Activated CD4-positive, alpha-beta T cell treated with anti-CD3 and anti-CD28 coated beads, Interleukin-2, amount 10 ng/mL, durations not matched to agents 7 days and 5 days (primary cell): ENCODE measurements at regions not wholly inside any gene's neighbourhood (a gene's known extent, or its start where the extent isn't known, plus 50 kb on each side); places are given as distances from the start of the nearest gene placed in this dataset.

Experiments
- CTCF ChIA-PET: fragments of 350-600 bp; sonication (Branson Sonifier 250); formaldehyde crosslinking; loops from one replicate; lab custom pipeline; 2021; ENCODE audit warnings: antibody characterized with exemption; lab: Charles Lee
- POLR2A ChIA-PET: fragments of 350-600 bp; sonication (Branson Sonifier 250); formaldehyde crosslinking; loops from one replicate; lab custom pipeline; 2021; ENCODE audit warnings: antibody characterized with exemption; lab: Charles Lee
- DNase-seq: peaks from one replicate; pipeline ENCODE4 v3.0.0-alpha.2; 2020
- H3K27ac Mint-ChIP-seq: one replicate; pipeline ENCODE4 v1.8.0; 2021; ENCODE audit warnings: mild to moderate bottlenecking, moderate library complexity, mixed read lengths
- H3K27me3 Mint-ChIP-seq: one replicate; pipeline ENCODE4 v1.8.0; 2021; ENCODE audit warnings: mixed read lengths
- H3K36me3 Mint-ChIP-seq: one replicate; pipeline ENCODE4 v1.8.0; 2021; ENCODE audit warnings: low read depth, mixed read lengths
- H3K4me1 Mint-ChIP-seq: one replicate; pipeline ENCODE4 v1.8.0; 2021; ENCODE audit warnings: mixed read lengths
- H3K4me3 Mint-ChIP-seq: one replicate; pipeline ENCODE4 v1.8.0; 2021; ENCODE audit warnings: mild to moderate bottlenecking, moderate library complexity, mixed read lengths
- H3K9me3 Mint-ChIP-seq: one replicate; pipeline ENCODE4 v1.8.0; 2021; ENCODE audit warnings: mixed read lengths

DNA sequence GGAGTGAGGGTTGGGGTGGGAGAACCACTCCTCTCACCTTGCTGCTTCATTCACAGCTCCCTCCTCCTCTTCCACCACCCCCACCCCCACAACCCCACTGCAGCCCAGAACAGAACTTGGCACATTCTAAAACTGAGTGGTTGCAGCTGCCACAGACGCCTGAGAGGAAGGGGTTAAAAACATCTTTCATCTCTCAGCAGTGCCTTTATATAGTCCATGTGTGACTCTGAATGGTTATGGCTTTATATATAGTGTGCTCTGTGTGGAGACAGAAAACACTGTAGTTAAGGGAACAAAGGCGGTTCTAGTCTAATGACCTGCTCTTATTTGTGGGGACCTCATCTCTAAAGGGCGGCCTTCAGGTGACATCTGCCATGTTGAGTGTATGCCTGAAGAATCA, 144.8 kb downstream of the BCOR start:
- H3K4me1 Mint-ChIP-seq = peaks cover 18% of the 10 kb centered on the region
- H3K36me3 Mint-ChIP-seq = no peaks in the 10 kb centered on the region
- no peak overlapping the region for H3K4me3 Mint-ChIP-seq
- POLR2A ChIA-PET = no interaction called here
- no peak overlapping the region for H3K27ac Mint-ChIP-seq
- DNase-seq = no peak
- no peaks in the 10 kb centered on the region for H3K27me3 Mint-ChIP-seq
- CTCF ChIA-PET = no interaction called here
- H3K9me3 Mint-ChIP-seq = no peaks in the 10 kb centered on the region

- Mint-ChIP-seq H3K27me3 (no peaks in the 10 kb centered on the region), H3K4me1 (peaks cover 13% of the 10 kb centered on the region), H3K9me3 (no peaks in the 10 kb centered on the region), H3K4me3 (no peak overlapping the region), H3K36me3 (no peaks in the 10 kb centered on the region), H3K27ac (no peak overlapping the region)
- ChIA-PET CTCF (interaction anchor here (1.4 kb wide), 1 partner anchor 8 kb away, joined by 6 read pairs; no protein-coding TSS in a partner anchor), POLR2A (no interaction called here)
- no peak for DNase-seq
Measured at GRCh38 chrX:39953879-39954278, 143.9 kb downstream of the BCOR start.

DNA sequence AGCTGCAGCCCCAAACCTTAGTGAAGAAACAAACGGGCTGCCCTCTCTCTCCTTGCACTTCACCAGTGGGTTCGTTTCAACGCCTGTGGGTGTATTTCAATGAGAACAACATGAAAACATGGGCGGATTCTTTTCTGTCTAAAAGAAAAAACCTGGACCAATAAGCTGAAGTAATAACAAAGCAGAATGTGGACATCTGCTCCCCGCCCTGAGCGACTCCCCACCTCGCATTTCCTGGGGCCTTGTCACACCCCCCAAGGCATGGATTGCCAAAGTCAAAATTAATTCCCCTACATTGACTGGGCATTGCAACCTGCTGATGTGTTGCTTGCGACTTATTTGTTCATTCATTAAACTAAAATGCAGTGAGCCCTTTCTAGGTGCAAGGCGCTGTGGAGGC, 142.9 kb downstream of the BCOR start:
- Mint-ChIP-seq H3K4me3 (no peak overlapping the region), H3K4me1 (peaks cover 13% of the 10 kb centered on the region), H3K27ac (no peak overlapping the region), H3K9me3 (no peaks in the 10 kb centered on the region), H3K27me3 (no peaks in the 10 kb centered on the region), H3K36me3 (no peaks in the 10 kb centered on the region)
- no peak for DNase-seq
- ChIA-PET CTCF (interaction anchor here (0.8 to 1.4 kb wide), 2 partner anchors 9 to 39 kb away, joined by 6 read pairs; no protein-coding TSS in a partner anchor), POLR2A (no interaction called here)

DNA sequence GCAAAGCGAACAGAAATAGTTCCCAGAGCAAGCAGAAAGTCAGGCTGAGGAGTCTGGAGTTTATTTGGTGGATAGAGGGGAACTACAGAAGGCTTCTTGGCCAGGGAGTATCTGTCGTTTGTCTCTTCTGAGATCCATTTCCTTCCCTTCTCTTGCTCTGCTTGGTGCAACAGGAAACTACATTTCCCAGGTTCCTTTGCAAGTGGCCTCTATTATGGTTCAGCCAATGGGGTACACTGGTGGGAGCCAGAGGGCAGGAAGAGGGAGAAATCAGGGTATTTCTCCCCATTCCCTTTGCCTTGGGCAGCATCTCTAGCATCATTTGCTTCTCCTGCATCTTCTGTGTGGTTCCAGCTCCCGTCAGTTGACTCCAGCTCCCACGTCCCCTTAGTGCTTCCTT, 142.1 kb downstream of the BCOR start:
- DNase-seq = no peak
- ChIA-PET POLR2A (no interaction called here), CTCF (no interaction called here)
- Mint-ChIP-seq H3K27me3 (no peaks in the 10 kb centered on the region), H3K27ac (no peak overlapping the region), H3K4me3 (no peak overlapping the region), H3K4me1 (peaks cover 13% of the 10 kb centered on the region), H3K9me3 (no peaks in the 10 kb centered on the region), H3K36me3 (no peaks in the 10 kb centered on the region)

DNA sequence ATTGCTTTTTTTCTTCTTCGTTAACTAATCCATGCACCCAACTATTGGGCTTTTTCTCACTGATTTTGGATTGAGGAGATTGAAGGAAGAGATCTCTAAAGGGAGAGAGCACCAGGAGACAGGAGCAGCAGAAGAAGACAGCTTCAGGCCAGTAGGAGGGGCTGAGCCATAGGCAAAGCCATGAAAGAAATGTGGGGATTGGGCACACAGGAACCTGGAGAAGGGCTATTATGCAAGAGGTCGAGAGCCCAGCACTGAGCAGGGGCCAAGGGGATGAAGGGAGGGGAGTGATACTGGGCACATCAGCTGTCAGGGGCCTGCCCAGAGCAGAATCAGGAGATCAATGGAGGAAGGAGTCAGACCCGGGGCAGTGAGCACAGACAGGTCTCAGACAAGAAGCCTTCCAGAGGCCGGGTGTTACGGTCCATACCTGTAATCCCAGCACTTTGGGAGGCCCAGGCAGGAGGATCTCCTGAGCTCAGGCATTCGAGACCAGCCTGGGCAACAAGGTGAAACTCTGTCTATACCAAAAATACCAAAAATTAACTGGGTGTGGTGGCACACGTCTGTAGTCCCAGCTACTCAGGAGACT, 140.9 kb downstream of the BCOR start:
- H3K27ac Mint-ChIP-seq = no peak overlapping the region
- no peaks in the 10 kb centered on the region for H3K36me3 Mint-ChIP-seq
- H3K4me1 Mint-ChIP-seq = peaks cover 13% of the 10 kb centered on the region
- no peaks in the 10 kb centered on the region for H3K27me3 Mint-ChIP-seq
- H3K9me3 Mint-ChIP-seq = no peaks in the 10 kb centered on the region
- ChIA-PET CTCF (interaction anchor here (0.6 to 1.5 kb wide), 4 partner anchors 7 to 31 kb away, joined by 3 to 4 read pairs (median 3); no protein-coding TSS in a partner anchor), POLR2A (interaction anchor here (0.5 kb wide), 1 partner anchor 15 kb away, joined by 3 read pairs; no protein-coding TSS in a partner anchor)
- H3K4me3 Mint-ChIP-seq = no peak overlapping the region
- DNase-seq = no peak

DNA sequence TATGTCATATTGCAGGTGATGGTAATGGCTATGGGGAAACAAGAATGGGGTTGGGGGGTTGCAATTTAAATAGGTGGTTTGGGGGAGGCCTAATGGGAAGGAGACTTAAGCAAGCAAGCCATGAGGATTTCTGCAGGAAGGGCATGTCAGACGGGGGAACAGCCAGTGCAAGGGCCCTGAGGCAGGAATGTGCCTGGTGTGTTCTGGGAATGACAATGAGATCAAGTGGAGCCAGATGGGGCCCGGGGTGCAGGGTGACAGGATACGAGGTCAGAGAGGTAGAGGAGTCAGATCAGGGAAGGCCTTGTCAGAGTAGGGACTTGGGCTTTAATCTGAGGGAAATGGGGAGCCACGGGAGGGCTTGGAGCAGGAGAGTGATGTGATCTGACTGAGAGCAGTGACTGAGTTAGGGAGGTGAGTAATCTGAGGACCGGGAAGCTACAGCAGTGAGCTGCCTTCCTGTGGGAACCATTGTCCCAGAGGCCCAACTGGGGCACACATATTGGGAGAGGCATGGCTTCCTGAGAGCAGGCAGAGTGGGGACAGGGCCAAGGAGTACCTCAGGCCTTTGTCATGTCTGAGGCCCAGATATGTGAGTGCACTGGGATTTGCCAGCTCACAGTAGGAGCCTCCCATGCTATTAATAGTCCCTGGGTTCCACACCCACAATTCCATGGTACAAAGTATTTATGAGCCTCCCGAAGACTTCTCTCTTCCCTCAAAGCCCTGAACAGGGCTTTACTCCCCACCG, 139.8 kb downstream of the BCOR start:
- Mint-ChIP-seq H3K4me3 (no peak overlapping the region), H3K27me3 (no peaks in the 10 kb centered on the region), H3K36me3 (no peaks in the 10 kb centered on the region), H3K27ac (no peak overlapping the region), H3K4me1 (peaks cover 13% of the 10 kb centered on the region), H3K9me3 (no peaks in the 10 kb centered on the region)
- CTCF ChIA-PET = interaction anchor here (0.6 to 1.5 kb wide), 4 partner anchors 8 to 30 kb away, joined by 3 to 4 read pairs (median 3); no protein-coding TSS in a partner anchor
- POLR2A ChIA-PET = no interaction called here
- no peak for DNase-seq

- Mint-ChIP-seq H3K9me3 (peaks cover 3% of the 10 kb centered on the region), H3K4me3 (no peak overlapping the region), H3K27ac (no peak overlapping the region), H3K27me3 (peaks cover 2% of the 10 kb centered on the region), H3K4me1 (peaks cover 12% of the 10 kb centered on the region), H3K36me3 (no peaks in the 10 kb centered on the region)
- no peak for DNase-seq
- POLR2A ChIA-PET = no interaction called here
- CTCF ChIA-PET = interaction anchor here (0.7 kb wide), 1 partner anchor 55 kb away, joined by 3 read pairs; no protein-coding TSS in a partner anchor
Measured at GRCh38 chrX:39958850-39959249, 138.9 kb downstream of the BCOR start.

DNA sequence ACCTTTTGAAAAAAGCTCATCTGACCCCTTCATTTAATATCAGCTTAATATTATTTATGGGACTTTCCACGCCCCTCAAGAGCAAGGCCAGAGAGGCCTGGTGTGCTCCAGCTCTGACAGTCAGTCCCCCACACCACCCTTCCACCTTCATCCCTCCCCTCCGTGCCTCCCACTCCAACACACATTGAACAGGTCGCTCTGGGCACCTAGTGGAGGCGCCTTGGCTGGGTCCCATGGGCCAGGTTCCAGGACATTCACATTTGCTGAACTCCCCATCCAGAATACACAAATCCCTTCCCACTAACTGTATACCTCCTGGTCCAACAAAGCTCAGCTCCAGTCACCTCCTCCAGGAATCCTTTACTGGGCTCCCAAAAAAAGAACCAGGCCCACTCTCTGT, 137.5 kb downstream of the BCOR start:
- peaks cover 3% of the 10 kb centered on the region for H3K9me3 Mint-ChIP-seq

DNA sequence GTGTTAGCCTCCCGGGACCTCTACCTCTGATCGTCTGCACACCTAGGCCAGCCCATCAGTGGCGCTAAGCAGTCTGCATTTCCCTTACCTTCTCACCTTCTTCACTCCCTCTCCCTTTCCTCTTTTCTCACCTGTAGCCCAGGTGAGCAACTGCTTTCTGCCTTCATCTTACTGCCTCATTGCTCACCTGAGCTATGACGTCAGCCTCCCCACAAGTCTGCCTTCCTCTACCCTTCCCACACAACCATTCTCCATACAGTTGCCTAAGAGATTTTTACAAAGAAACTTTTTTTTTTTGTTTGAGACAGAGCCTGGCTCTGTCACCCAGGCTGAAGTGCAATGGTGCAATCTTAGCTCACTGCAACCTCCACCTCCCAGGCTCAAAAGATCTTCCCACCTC, 136.3 kb downstream of the BCOR start:
- H3K27me3 Mint-ChIP-seq = peaks cover 2% of the 10 kb centered on the region
- POLR2A ChIA-PET = no interaction called here
- no peak overlapping the region for H3K4me3 Mint-ChIP-seq
- CTCF ChIA-PET = interaction anchor here (1.0 kb wide), 1 partner anchor 10 kb away, joined by 3 read pairs; no protein-coding TSS in a partner anchor
- no peak overlapping the region for H3K27ac Mint-ChIP-seq
- no peaks in the 10 kb centered on the region for H3K36me3 Mint-ChIP-seq
- peaks cover 3% of the 10 kb centered on the region for H3K9me3 Mint-ChIP-seq
- DNase-seq = no peak
- H3K4me1 Mint-ChIP-seq = peaks cover 2% of the 10 kb centered on the region

More for the DNA sequence above, 137.5 kb downstream of the BCOR start:
- no peak overlapping the region for H3K4me3 Mint-ChIP-seq
- CTCF ChIA-PET = interaction anchor here (1.2 kb wide), 1 partner anchor 36 kb away, joined by 3 read pairs; no protein-coding TSS in a partner anchor
- POLR2A ChIA-PET = interaction anchor here (0.7 kb wide), 1 partner anchor 262 kb away, joined by 5 read pairs; no protein-coding TSS in a partner anchor
- peaks cover 2% of the 10 kb centered on the region for H3K27me3 Mint-ChIP-seq
- DNase-seq = no peak
- peaks cover 9% of the 10 kb centered on the region for H3K4me1 Mint-ChIP-seq
- H3K27ac Mint-ChIP-seq = no peak overlapping the region
- H3K36me3 Mint-ChIP-seq = no peaks in the 10 kb centered on the region

GRCh38 chrX:39965051-39965573, 132.6 kb downstream of the BCOR start:
- no peak overlapping the region for H3K4me3 Mint-ChIP-seq
- H3K9me3 Mint-ChIP-seq = peaks cover 3% of the 10 kb centered on the region
- H3K36me3 Mint-ChIP-seq = no peaks in the 10 kb centered on the region
- no peak overlapping the region for H3K27ac Mint-ChIP-seq
- H3K4me1 Mint-ChIP-seq = peaks cover 20% of the 10 kb centered on the region
- DNase-seq = no peak
- ChIA-PET CTCF (interaction anchor here (0.6 kb wide), 1 partner anchor 39 kb away, joined by 3 read pairs; no protein-coding TSS in a partner anchor), POLR2A (no interaction called here)
- H3K27me3 Mint-ChIP-seq = peaks cover 2% of the 10 kb centered on the region

DNA sequence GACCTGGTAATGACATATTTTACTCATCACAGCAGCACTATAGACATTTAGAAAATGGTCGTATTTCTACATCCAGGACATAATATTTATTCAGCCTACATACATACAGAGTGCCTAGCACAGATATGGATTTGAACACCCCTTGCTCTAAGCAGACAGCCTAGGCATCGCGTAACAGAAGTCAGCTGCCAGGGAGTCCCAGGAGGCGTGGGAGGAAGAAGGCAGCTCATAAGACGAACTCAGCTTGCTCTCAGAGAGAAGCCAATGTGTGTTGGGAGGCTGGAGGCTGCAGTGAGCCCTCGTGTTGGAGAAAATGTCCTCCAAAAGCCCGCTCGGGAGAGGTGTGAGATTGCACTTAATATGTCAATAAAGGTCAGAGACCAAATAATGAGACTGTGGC, 131.6 kb downstream of the BCOR start:
- Mint-ChIP-seq H3K4me3 (no peak overlapping the region), H3K9me3 (peaks cover 6% of the 10 kb centered on the region), H3K27me3 (peaks cover 2% of the 10 kb centered on the region), H3K4me1 (peaks cover 27% of the 10 kb centered on the region), H3K27ac (no peak overlapping the region), H3K36me3 (peaks cover 2% of the 10 kb centered on the region)
- DNase-seq = no peak
- POLR2A ChIA-PET = no interaction called here
- CTCF ChIA-PET = interaction anchor here (1.0 kb wide), 1 partner anchor 55 kb away, joined by 3 read pairs; no protein-coding TSS in a partner anchor

DNA sequence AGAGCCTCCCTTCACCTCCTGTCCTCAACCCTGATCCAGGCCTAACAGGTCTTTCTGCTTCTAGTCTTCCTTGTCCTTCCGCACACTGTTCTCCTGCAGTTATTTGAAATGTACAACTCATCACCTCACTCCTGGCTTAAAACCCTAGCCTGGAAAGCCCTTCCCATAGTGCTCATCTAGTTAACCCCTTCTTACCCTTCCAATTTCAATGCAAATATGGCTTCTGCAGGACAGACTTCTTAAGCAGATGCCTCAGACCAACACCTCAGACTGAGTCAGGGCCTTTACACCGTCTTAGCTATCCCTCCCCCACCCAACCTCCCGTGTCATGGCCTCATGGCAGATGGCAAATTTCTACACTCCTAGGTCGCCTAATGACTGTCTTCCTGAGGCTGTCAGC, 130.4 kb downstream of the BCOR start:
- no peak overlapping the region for H3K27ac Mint-ChIP-seq
- DNase-seq = no peak
- peaks cover 5% of the 10 kb centered on the region for H3K36me3 Mint-ChIP-seq
- ChIA-PET CTCF (no interaction called here), POLR2A (interaction anchor here (0.6 kb wide), 1 partner anchor 117 kb away, joined by 3 read pairs; no protein-coding TSS in a partner anchor)
- peaks cover 27% of the 10 kb centered on the region for H3K4me1 Mint-ChIP-seq
- peaks cover 10% of the 10 kb centered on the region for H3K9me3 Mint-ChIP-seq
- peaks cover 2% of the 10 kb centered on the region for H3K27me3 Mint-ChIP-seq
- no peak overlapping the region for H3K4me3 Mint-ChIP-seq
